ENCODE measurements at regions not wholly inside any gene's neighbourhood (a gene's known extent, or its start where the extent isn't known, plus 50 kb on each side); places are given as distances from the start of the nearest gene placed in this dataset.

DNA sequence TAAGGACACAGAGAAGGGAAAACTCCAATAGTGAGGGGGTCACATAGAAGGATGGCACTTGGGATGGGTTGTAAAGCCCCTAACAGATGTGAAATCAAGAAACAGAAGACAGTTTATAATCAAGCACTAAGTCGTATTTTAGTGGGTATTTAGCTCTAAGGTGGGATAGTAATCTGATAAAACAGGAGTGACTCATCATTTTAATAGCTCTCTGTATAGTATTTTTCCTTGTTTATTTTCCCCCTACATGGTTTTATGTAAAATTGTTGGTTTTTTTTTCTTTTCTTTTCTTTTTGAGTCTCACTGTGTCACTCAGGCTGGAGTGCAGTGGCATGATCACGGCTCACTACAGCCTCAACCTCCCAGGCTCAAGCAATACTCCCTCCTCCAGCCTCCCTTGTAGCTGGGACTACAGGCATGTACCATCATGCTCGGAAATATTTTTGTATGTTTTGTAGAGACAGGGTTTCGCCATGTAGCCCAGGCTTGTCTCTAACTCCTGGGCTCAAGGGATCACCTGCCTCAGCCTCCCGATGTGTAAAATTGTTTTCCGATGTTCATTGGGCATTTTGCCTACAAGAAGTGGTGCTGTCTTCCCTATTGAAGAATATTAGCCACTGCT lies 142.6 kb upstream of the SERPINE2 start:
- Histone ChIP-seq H4K5ac (ENCODE audit: insufficient read length, low read depth, low read length) (no peak overlapping the region), H3T11ph (ENCODE audit: low read length) (no peak overlapping the region), H2BK5ac (ENCODE audit: insufficient read length, low read length) (no peak overlapping the region), H3K4me2 (ENCODE audit: insufficient read depth, insufficient read length, low read length) (no peak overlapping the region), H3K23ac (ENCODE audit: insufficient read length, low read depth, low read length) (no peak overlapping the region), H3K9me3 (ENCODE audit: control insufficient read depth, low read depth, low read length) (no peaks in the 10 kb centered on the region), H2BK12ac (ENCODE audit: insufficient read length, low read depth, low read length) (no peak overlapping the region), H2AK5ac (ENCODE audit: insufficient read length, low read length) (no peak overlapping the region), H2BK120ac (ENCODE audit: low read depth, low read length, poor library complexity, severe bottlenecking) (no peak overlapping the region), H3K4me1 (ENCODE audit: insufficient read depth, low read length) (no peaks in the 10 kb centered on the region), H4K20me1 (ENCODE audit: control insufficient read depth, insufficient read depth, insufficient read length) (no peaks in the 10 kb centered on the region), H3K23me2 (ENCODE audit: insufficient read length, low read depth, low read length, poor library complexity, severe bottlenecking) (no peaks in the 10 kb centered on the region), H3K9ac (ENCODE audit: extremely low read depth, insufficient read length, low read length) (no peak overlapping the region), H3K18ac (ENCODE audit: insufficient read length, low read depth, low read length) (no peak overlapping the region), H3K27ac (ENCODE audit: insufficient read length, low read depth, low read length) (no peak overlapping the region), H2AFZ (ENCODE audit: low read length) (no peak overlapping the region), H2BK15ac (ENCODE audit: low read depth, low read length) (no peak overlapping the region), H3K79me2 (ENCODE audit: insufficient read depth, low read length) (no peaks in the 10 kb centered on the region), H4K8ac (replicated peaks; ENCODE audit: insufficient read length, low read depth, low read length) (no peak overlapping the region), H3K27me3 (ENCODE audit: insufficient read depth, low read length) (no peaks in the 10 kb centered on the region), H2BK20ac (ENCODE audit: low read depth, low read length, poor library complexity, severe bottlenecking) (no peak overlapping the region), H3K79me1 (ENCODE audit: insufficient read depth, low read depth, low read length, poor library complexity, severe bottlenecking) (no peaks in the 10 kb centered on the region), H3K56ac (ENCODE audit: insufficient read length, low read depth, low read length) (no peak overlapping the region), H3K14ac (ENCODE audit: insufficient read depth, low read length) (no peak overlapping the region), H4K91ac (ENCODE audit: insufficient read length, low read depth, low read length) (no peak overlapping the region), H3K4ac (ENCODE audit: low read depth, low read length) (no peak overlapping the region)
- no CpG with 5 or more reads among the region's 6 CpGs for WGBS (ENCODE audit: extremely low coverage, insufficient read length, low lambda C conversion rate)
- TF ChIP-seq, protein P1, sequence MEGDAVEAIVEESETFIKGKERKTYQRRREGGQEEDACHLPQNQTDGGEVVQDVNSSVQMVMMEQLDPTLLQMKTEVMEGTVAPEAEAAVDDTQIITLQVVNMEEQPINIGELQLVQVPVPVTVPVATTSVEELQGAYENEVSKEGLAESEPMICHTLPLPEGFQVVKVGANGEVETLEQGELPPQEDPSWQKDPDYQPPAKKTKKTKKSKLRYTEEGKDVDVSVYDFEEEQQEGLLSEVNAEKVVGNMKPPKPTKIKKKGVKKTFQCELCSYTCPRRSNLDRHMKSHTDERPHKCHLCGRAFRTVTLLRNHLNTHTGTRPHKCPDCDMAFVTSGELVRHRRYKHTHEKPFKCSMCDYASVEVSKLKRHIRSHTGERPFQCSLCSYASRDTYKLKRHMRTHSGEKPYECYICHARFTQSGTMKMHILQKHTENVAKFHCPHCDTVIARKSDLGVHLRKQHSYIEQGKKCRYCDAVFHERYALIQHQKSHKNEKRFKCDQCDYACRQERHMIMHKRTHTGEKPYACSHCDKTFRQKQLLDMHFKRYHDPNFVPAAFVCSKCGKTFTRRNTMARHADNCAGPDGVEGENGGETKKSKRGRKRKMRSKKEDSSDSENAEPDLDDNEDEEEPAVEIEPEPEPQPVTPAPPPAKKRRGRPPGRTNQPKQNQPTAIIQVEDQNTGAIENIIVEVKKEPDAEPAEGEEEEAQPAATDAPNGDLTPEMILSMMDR (conservative IDR thresholded peaks at IDR 0.05), result no peak
- Mint-ChIP-seq H3K36me3 (ENCODE audit: insufficient read depth in 1 of 3, low read depth in 3 of 3) (no peaks in the 10 kb centered on the region), H3K4me3 (no peak overlapping the region), H3K27ac (no peak overlapping the region), H3K27me3 (ENCODE audit: low read depth) (no peaks in the 10 kb centered on the region; the same call in 1 of the 2 replicates), H3K4me1 (peaks cover 5% of the 10 kb centered on the region in 2 experiments; a peak in 3 of 4 replicates), H3K9me3 (no peaks in the 10 kb centered on the region)
- DNase-seq, result no peak

Measured in H9 (cell line).